H1 (cell line): ENCODE measurements at regions not wholly inside any gene's neighbourhood (a gene's known extent, or its start where the extent isn't known, plus 50 kb on each side); places are given as distances from the start of the nearest gene placed in this dataset.

ENCODE experiments used
- CTCF ChIA-PET: fragments of 300-600 bp; sonication (Branson Sonifier 250); formaldehyde crosslinking; loops from one replicate; lab custom pipeline; 2021; ENCODE audit not compliant: partially characterized antibody; lab: Charles Lee
- POLR2A ChIA-PET: fragments of 300-600 bp; sonication (Branson Sonifier 250); formaldehyde crosslinking; loops from one replicate; lab custom pipeline; 2021; ENCODE audit warnings: inconsistent platforms; ENCODE audit not compliant: partially characterized antibody; lab: Charles Lee
- DNase-seq, 2 experiments: peaks; one replicate each; pipeline versions ENCODE4 v3.0.0 to v3.0.0-alpha.2; 2010 to 2022; ENCODE audit warnings: low spot score in 2 of 2, low read depth in 1 of 2, mixed read lengths in 1 of 2
- FAIRE-seq: peaks from 2 replicates; lab custom pipeline; 2011; peaks lifted over from hg19 to GRCh38; lab: Jason Lieb, UNC
- H2AFZ ChIP-seq: 2 replicates; pipeline ENCODE4 v1.8.1; 2012; ENCODE audit warnings: low read length, inconsistent platforms
- H2AK5ac ChIP-seq: 2 replicates; pipeline ENCODE4 v1.6.1; 2013; ENCODE audit warnings: low read depth, low read length
- H2BK120ac ChIP-seq: replicated peaks from 2 replicates; pipeline ENCODE3; 2013; ENCODE audit warnings: low read depth, low read length, inconsistent platforms
- H2BK12ac ChIP-seq: 2 replicates; pipeline ENCODE4 v1.6.1; 2013; ENCODE audit warnings: low read depth, low read length
- H2BK15ac ChIP-seq: 2 replicates; pipeline ENCODE4 v1.6.1; 2013; ENCODE audit warnings: low read length
- H2BK20ac ChIP-seq: 2 replicates; pipeline ENCODE4 v1.6.1; 2013; ENCODE audit warnings: low read length
- H2BK5ac ChIP-seq: 2 replicates; pipeline ENCODE4 v1.6.1; 2013; ENCODE audit warnings: low read depth, low read length
- H3K14ac ChIP-seq: 2 replicates; pipeline ENCODE4 v1.6.1; 2013; ENCODE audit warnings: inconsistent platforms; ENCODE audit not compliant: insufficient read length
- H3K18ac ChIP-seq: 2 replicates; pipeline ENCODE4 v1.6.1; 2013; ENCODE audit warnings: low read length; ENCODE audit errors: extremely low read depth
- H3K23ac ChIP-seq: 2 replicates; pipeline ENCODE4 v1.6.1; 2013; ENCODE audit warnings: inconsistent platforms; ENCODE audit not compliant: insufficient read length
- H3K23me2 ChIP-seq: 2 replicates; pipeline ENCODE4 v1.6.1; 2013; ENCODE audit warnings: low read depth, low read length
- H3K27ac ChIP-seq: 2 replicates; pipeline ENCODE4 v1.6.1; 2011; ENCODE audit warnings: low read depth, low read length, inconsistent platforms
- H3K27me3 ChIP-seq, 4 experiments: replicated peaks in 1 of 4; 1 replicate in 1 of 4; 2 replicates in 3 of 4; pipeline versions ENCODE4 v1.6.1 to v1.8.1; 2011 to 2013; ENCODE audit warnings: low read length in 3 of 4, mild to moderate bottlenecking in 3 of 4, inconsistent platforms in 2 of 4, mixed read lengths in 2 of 4, moderate library complexity in 1 of 4; ENCODE audit not compliant: control insufficient read depth in 3 of 4, insufficient read depth in 3 of 4; ENCODE audit errors: extremely low read depth in 1 of 4
- H3K36me3 ChIP-seq, 4 experiments: 2 replicates each; pipeline versions ENCODE4 v1.6.1 to v1.8.1; 2011 to 2013; ENCODE audit warnings: mild to moderate bottlenecking in 4 of 4, low read length in 3 of 4, moderate library complexity in 2 of 4, control low read depth in 1 of 4, inconsistent platforms in 1 of 4; ENCODE audit not compliant: insufficient read depth in 4 of 4, control insufficient read depth in 2 of 4
- H3K4ac ChIP-seq: replicated peaks from 2 replicates; pipeline ENCODE3; 2013; ENCODE audit warnings: low read length, low read depth, mixed read lengths, inconsistent platforms; ENCODE audit not compliant: insufficient read length
- H3K4me1 ChIP-seq, 4 experiments: replicated peaks in 1 of 4; 1 replicate in 1 of 4; 2 replicates in 3 of 4; pipeline versions ENCODE4 v1.6.1 to v1.8.1; 2011 to 2013; ENCODE audit warnings: low read length in 3 of 4, inconsistent platforms in 2 of 4, mixed read lengths in 1 of 4; ENCODE audit not compliant: insufficient read depth in 4 of 4, control insufficient read depth in 3 of 4
- H3K4me2 ChIP-seq, 2 experiments: 2 replicates each; pipeline versions ENCODE4 v1.6.1 to v1.8.1; 2011 to 2013; ENCODE audit warnings: low read depth in 2 of 2, low read length in 2 of 2, control low read depth in 1 of 2, inconsistent platforms in 1 of 2, mild to moderate bottlenecking in 1 of 2; ENCODE audit not compliant: insufficient read depth in 1 of 2
- H3K4me3 ChIP-seq, 4 experiments: fragments of 200-600, 300-600 bp in 1 of 4; sonication (generic), shearing (Covaris generic), sonication (Bioruptor Twin) in 1 of 4; 2 replicates each; pipeline versions ENCODE4 v1.5.1 to v1.8.1; 2011 to 2016; ENCODE audit warnings: low read length in 4 of 4, low read depth in 3 of 4, control low read depth in 2 of 4, inconsistent platforms in 2 of 4, mild to moderate bottlenecking in 2 of 4, mixed read lengths in 1 of 4, moderate library complexity in 1 of 4; ENCODE audit not compliant: insufficient read depth in 2 of 4; ENCODE audit errors: extremely low read depth in 1 of 4
- H3K56ac ChIP-seq: replicated peaks from 2 replicates; pipeline ENCODE3; 2013; ENCODE audit warnings: low read depth, mild to moderate bottlenecking, mixed read lengths, low read length, inconsistent platforms; ENCODE audit not compliant: insufficient read length
- H3K79me1 ChIP-seq: 2 replicates; pipeline ENCODE4 v1.6.1; 2013; ENCODE audit warnings: low read depth, low read length, control low read depth
- H3K79me2 ChIP-seq, 2 experiments: 2 replicates each; pipeline versions ENCODE4 v1.6.1 to v1.8.1; 2012 to 2013; ENCODE audit warnings: low read length in 2 of 2, mild to moderate bottlenecking in 2 of 2, inconsistent platforms in 1 of 2; ENCODE audit not compliant: insufficient read depth in 2 of 2, control insufficient read depth in 1 of 2
- H3K9ac ChIP-seq, 4 experiments: replicated peaks in 1 of 4; 1 replicate in 1 of 4; 2 replicates in 3 of 4; pipeline versions ENCODE4 v1.6.1 to v1.8.1; 2011 to 2013; ENCODE audit warnings: low read depth in 3 of 4, low read length in 3 of 4, control low read depth in 2 of 4, mild to moderate bottlenecking in 2 of 4, moderate library complexity in 2 of 4, inconsistent platforms in 1 of 4; ENCODE audit errors: extremely low read depth in 1 of 4
- H3K9me3 ChIP-seq, 2 experiments: 2 replicates each; pipeline versions ENCODE4 v1.6.1 to v1.8.1; 2012 to 2013; ENCODE audit warnings: mild to moderate bottlenecking in 2 of 2, moderate library complexity in 2 of 2, control low read depth in 1 of 2, inconsistent platforms in 1 of 2, low read depth in 1 of 2, low read length in 1 of 2, mixed read lengths in 1 of 2; ENCODE audit not compliant: insufficient read depth in 2 of 2
- H4K20me1 ChIP-seq, 2 experiments: replicated peaks in 1 of 2; 2 replicates each; pipeline versions ENCODE3 to v1.8.1; 2011 to 2013; ENCODE audit warnings: inconsistent platforms in 2 of 2, low read length in 2 of 2, mild to moderate bottlenecking in 1 of 2; ENCODE audit not compliant: insufficient read depth in 2 of 2, control insufficient read depth in 1 of 2
- H4K5ac ChIP-seq: 2 replicates; pipeline ENCODE4 v1.6.1; 2013; ENCODE audit warnings: low read length, low read depth, mixed read lengths, inconsistent platforms; ENCODE audit not compliant: insufficient read length
- H4K8ac ChIP-seq: 2 replicates; pipeline ENCODE4 v1.8.0; 2013; ENCODE audit warnings: mild to moderate bottlenecking, moderate library complexity, low read length, inconsistent platforms; ENCODE audit not compliant: insufficient read depth; ENCODE audit errors: extremely low read depth
- H4K91ac ChIP-seq: replicated peaks from 2 replicates; pipeline ENCODE3; 2013; ENCODE audit warnings: low read length, mixed read lengths, inconsistent platforms; ENCODE audit not compliant: insufficient read length
- CHD1 ChIP-seq: IDR thresholded peaks from 2 replicates; pipeline ENCODE4 v1.6.1; 2012; ENCODE audit warnings: low read depth, low read length, improper control_type of control experiment
- NANOG ChIP-seq: IDR thresholded peaks from 2 replicates; pipeline ENCODE4 v1.6.1; 2011; ENCODE audit warnings: low read length, low read depth, mild to moderate bottlenecking, inconsistent platforms; ENCODE audit not compliant: insufficient read depth, poor library complexity, severe bottlenecking
- SAP30 ChIP-seq: fragments of 300-600 bp; sonication (generic); IDR thresholded peaks from 2 replicates; pipeline ENCODE4 v1.7.1; 2012; ENCODE audit warnings: low read length, moderate library complexity, mild to moderate bottlenecking, inconsistent platforms; ENCODE audit not compliant: insufficient read depth, insufficient replicate concordance
- TBP ChIP-seq: IDR thresholded peaks from 2 replicates; pipeline ENCODE4 v1.6.1; 2011; ENCODE audit warnings: low read depth, low read length, improper control_type of control experiment
- WGBS, 2 experiments: shearing (Covaris generic) in 1 of 2; methylation state at CpG; one replicate each; pipeline versions ENCODE4 v1.1.6 to v1.1.7; 2013 to 2015; ENCODE audit warnings: low lambda C conversion rate in 2 of 2, mixed read lengths in 2 of 2, inconsistent platforms in 1 of 2, low coverage in 1 of 2, missing lambda C conversion rate in 1 of 2; ENCODE audit not compliant: insufficient replicate concordance in 2 of 2, insufficient coverage in 1 of 2, insufficient read length in 1 of 2; ENCODE audit errors: extremely low coverage in 1 of 2, missing lambda C conversion rate in 1 of 2; 5-methylcytosine and 5-hydroxymethylcytosine counted together

DNA sequence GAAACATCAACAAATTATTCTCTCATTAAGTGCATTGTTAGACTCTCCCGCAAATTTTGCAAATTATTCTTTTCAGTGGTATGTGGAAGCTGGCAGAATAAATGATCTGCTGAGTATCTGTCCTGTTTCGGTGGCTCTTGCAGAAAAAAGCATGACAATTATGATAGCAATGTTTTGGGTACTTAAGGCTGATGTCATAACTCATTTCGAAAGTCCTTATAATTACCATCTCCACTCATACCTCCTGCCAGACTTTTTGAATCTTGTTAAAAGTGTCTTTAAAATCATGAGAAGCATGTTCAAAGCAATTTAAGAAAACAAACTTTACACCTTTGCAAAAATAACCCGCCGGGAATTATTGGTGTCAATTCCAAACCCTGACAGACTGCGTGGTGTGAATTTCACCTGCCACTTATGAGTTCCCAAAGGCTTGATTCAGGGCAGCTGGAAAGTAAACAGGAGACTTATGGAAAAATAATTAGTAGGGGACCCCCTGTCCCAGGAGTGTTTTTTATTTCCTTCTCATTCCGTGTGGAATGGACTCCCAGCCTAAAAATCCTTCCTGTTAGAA is 87.6 kb upstream of the E2F3 start:
- no peak overlapping the region for H2AK5ac ChIP-seq
- H4K5ac ChIP-seq: no peak overlapping the region
- H2BK20ac ChIP-seq: no peak overlapping the region
- H3K27me3 ChIP-seq: no peaks in the 10 kb centered on the region
- H3K9ac ChIP-seq: no peak overlapping the region
- WGBS, 2 experiments: 88% methylated on average over 7 of the region's 7 CpGs; no CpG with 5 or more reads in 1 of the 2 experiments
- CTCF ChIA-PET: interaction anchor here (0.9 kb wide), 1 partner anchor 214 kb away, joined by 3 read pairs; no protein-coding TSS in a partner anchor
- no peak overlapping the region for H2BK5ac ChIP-seq
- H3K79me1 ChIP-seq: no peaks in the 10 kb centered on the region
- H4K91ac ChIP-seq: no peak overlapping the region
- no peak overlapping the region for H4K8ac ChIP-seq
- no peak overlapping the region for H2BK12ac ChIP-seq
- H3K23me2 ChIP-seq: no peaks in the 10 kb centered on the region
- peaks cover 1 to 5% of the 10 kb centered on the region in 2 experiments; a peak in 1 of 4 replicates for H3K9me3 ChIP-seq
- DNase-seq (no peak), FAIRE-seq (no peak)
- H3K18ac ChIP-seq: no peak overlapping the region
- no peak overlapping the region for H2BK15ac ChIP-seq
- no peak overlapping the region for H3K4me3 ChIP-seq
- no peaks in the 10 kb centered on the region for H4K20me1 ChIP-seq
- H3K4me2 ChIP-seq: no peak overlapping the region
- no peak overlapping the region for H2BK120ac ChIP-seq
- no peak overlapping the region for H3K4ac ChIP-seq
- H2AFZ ChIP-seq: no peak overlapping the region
- no peaks in the 10 kb centered on the region for H3K79me2 ChIP-seq
- no peaks in the 10 kb centered on the region for H3K36me3 ChIP-seq
- H3K14ac ChIP-seq: no peak overlapping the region
- no peaks in the 10 kb centered on the region for H3K4me1 ChIP-seq
- H3K27ac ChIP-seq: no peak overlapping the region
- POLR2A ChIA-PET: no interaction called here
- no peak overlapping the region for H3K56ac ChIP-seq
- no peak overlapping the region for H3K23ac ChIP-seq
- TF ChIP-seq CHD1 (no peak), NANOG (no peak), TBP (no peak), SAP30 (no peak)
